NCI-H1048 (cell line): ENCODE measurements at regions not wholly inside any gene's neighbourhood (a gene's known extent, or its start where the extent isn't known, plus 50 kb on each side); places are given as distances from the start of the nearest gene placed in this dataset.

Experiments
- DNase-seq: peaks from one replicate; lab custom pipeline; 2025; lab: John Stamatoyannopoulos, UW

- DNase-seq, result no peak
Measured at GRCh38 chr11:19403196-19403895, 162.6 kb upstream of the E2F8 start.

GRCh38 chr11:19400296-19400695 is 159.6 kb upstream of the E2F8 start:
- no peak for DNase-seq

- no peak for DNase-seq
Measured at GRCh38 chr11:19398772-19399527, 158.2 kb upstream of the E2F8 start.

DNA sequence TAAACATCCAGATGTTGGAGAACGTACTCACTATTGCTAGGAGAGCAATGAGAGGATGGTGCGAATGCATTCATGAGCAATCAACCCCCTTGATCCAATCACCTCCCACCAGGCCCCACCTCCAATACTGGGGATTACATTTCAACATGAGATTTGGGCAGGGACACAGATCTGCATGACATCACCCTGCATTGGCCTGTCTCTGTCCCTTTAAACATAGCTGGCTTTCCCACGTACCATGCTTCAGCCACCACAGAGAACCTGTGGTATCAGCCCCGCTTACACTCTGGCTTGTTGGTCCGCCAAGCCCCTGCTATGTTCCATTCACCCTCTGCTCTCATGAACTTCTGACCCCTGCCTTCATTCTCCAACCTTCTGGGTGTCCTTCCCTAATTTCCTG is 157.5 kb upstream of the E2F8 start:
- DNase-seq, result no peak

DNA sequence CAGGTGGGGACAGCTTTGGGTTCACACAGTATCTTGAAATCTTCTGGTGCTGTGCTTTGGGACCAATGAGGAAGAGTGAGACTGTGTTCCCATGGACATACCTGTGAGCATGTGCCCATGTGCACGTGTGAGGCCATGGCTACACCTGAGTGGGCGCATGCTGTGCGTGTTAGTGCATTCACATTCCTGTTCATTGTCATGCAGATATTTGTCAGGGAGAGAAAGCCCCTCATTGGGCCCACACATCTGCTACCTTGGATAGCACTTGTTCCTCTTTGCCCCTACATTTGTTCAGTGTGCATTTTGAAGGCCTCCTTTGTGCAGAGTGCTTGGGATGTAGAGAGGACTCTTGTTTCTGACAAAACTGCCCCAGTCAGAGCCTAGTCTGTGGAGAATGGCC is 154.3 kb upstream of the E2F8 start:
- no peak for DNase-seq

GRCh38 chr11:19394525-19395016 is 153.8 kb upstream of the E2F8 start:
- DNase-seq, result no peak

DNA sequence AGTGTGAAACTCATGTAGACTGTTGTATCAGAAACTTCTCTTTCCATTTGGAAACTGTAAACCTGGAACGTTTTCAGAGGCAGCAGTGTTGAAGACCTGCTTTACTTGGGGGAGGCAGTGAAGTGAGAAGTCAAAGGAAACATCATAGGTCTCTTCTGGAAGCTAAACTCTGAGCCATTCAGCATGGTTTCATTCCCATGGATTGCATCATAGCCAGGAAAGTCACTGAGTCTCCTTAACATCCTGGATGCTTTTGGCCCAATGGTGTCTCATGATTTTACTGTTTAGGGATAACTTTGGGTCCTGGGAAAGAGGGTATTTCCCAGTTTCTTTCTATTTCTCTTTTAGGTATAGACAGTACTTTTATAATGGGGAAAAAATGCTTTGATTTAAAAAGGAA is 153.2 kb upstream of the E2F8 start:
- no peak for DNase-seq

GRCh38 chr11:19392847-19393518 is 152.2 kb upstream of the E2F8 start:
- no peak for DNase-seq

DNA sequence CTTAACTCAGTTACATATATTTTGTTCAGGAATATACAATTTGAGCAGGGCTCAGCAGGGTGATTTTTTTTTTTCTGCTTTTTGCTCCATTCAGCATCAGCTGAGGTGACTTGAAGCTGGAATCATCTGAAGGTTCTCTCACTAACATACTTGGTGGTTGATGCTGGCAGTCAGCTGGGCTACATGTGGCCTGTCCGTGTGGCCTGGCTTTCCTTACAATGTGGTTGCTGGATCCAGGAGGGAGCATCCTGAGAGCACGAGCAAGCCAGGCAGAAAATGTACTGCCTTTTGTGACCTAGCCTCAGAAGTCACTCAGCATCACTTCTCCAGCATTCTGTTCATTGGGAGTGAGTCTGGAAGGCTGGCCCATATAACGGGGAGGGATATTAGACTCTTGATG is 151.6 kb upstream of the E2F8 start:
- no peak for DNase-seq

GRCh38 chr11:19391652-19392051 is 150.9 kb upstream of the E2F8 start:
- no peak for DNase-seq

DNA sequence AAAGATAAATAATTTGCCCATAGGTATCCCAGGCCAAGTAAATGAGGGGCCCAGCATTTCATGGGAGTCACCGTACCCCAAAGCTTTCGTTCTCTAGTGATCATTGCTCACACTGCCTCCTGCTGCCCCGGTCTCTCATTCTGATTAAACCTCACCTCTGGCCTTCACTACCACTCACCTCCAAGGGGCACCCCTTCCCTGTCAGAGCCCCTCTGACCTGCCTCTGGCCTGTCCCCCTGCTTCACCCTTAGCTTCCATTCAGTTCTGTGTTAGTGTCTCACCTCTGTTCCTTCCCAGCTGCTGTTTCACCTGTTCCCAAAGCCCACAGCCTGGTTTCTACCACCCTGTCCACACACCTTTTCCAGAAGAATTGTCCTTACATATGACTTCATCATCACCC is 150.3 kb upstream of the E2F8 start:
- no peak for DNase-seq

- no peak for DNase-seq
Measured at GRCh38 chr11:19389787-19390303, 149.1 kb upstream of the E2F8 start.

GRCh38 chr11:19382131-19382611 is 141.4 kb upstream of the E2F8 start:
- no peak for DNase-seq

DNA sequence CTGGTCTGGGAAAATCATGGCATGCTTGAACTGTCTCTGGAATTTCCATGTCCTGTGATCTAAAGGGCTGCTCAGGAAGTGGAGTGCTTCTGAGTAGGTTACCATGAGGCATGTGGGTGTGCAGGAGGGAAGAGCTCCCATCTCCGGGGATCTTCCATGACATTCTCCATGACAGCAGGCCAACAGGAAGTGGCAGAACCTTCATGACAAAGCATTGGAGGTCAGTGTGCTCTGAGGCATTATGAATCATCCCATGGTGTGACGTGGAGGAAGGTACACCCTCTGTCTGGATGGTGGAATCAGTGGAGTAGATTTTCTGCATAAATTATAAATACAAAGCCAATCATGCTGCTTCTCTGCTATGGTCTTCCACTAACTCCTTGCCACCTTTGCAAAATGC is 139.6 kb upstream of the E2F8 start:
- DNase-seq, result no peak

DNA sequence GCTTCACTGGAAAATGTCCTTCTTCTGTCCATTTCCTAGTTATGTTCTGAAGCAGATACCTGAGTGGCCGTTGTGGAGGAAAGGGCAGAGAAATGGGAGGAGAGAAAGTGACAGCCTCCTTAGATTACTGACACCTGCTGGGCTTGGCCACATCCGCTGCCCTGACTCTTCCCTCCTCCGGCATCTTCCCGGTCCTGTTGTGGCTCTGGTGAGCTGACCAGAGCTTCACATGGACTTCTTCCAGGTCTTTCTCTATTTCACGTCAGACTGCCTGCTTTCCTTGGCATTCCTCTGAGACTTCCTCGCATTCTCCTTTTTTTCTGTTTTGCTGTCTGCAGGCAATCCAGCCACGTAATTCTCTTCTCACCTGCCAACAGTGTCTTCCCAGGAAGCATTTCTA is 138.7 kb upstream of the E2F8 start:
- DNase-seq, result no peak

DNA sequence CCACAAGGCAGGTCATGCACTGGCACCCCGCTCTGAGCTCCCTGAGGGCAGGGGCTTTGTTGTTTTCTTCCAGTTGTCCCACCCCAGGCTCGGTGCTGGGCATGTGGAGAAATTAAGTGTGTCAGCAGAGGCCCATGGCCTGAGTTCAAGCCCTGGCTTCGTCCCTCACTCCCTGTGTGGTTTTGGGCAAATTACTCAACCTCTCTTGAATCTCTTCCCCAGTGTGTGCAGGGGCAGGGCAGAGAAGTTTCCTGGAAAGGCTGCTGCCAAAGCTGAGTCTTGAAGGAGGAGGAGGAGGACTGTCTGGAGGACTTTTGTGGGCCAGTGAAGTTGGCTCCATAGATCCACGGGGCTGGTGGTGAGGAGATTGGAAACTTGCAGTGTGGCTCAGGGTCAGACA is 138.1 kb upstream of the E2F8 start:
- no peak for DNase-seq

- no peak for DNase-seq
Measured at GRCh38 chr11:19377881-19378280, 137.1 kb upstream of the E2F8 start.

GRCh38 chr11:19375440-19375839 is 134.7 kb upstream of the E2F8 start:
- no peak for DNase-seq

DNA sequence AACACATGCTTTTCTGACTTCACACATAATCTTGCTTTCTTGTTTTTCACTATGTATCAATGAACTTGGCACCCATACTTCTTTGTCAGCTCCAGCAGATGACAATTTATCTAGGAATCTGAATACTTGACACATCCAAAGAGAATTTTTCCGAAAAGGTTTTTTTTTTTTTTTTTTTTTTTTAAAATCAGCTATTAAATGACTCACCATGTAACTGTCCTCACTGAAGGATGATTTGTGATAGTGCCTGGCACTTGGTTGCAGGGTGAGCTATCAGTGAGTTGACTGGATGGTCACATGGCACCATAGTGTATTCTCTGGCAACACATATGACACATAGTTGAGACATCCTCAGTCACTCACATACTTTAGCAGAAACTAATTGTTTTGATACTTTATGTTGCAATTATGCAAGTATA is 133.4 kb upstream of the E2F8 start:
- DNase-seq, result no peak

DNA sequence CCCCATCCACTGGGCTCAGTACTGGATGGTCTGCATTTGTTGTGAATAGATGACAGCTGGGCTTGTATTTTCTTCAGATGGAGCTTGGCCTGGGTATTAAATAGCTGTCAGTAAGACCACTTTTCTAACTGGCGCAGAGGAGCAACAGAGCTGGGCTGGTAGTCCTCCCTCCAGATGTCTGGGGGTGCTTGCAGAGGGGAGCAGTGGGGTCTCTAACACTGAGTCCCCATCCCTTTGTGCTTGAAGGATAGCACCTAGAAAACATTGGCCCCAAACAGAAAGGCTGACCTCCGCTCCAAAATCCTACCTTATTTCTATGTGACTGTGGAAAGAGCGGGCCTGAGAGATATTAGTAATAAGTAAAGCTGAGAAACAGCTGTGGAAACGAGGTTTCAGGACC is 131.6 kb upstream of the E2F8 start:
- no peak for DNase-seq

GRCh38 chr11:19370100-19370861 is 129.5 kb upstream of the E2F8 start:
- no peak for DNase-seq
